Mesenchymal stem cell (in vitro differentiated cells and primary cell): ENCODE measurements at regions not wholly inside any gene's neighbourhood (a gene's known extent, or its start where the extent isn't known, plus 50 kb on each side); places are given as distances from the start of the nearest gene placed in this dataset.

Source experiments
- DNase-seq: peaks from one replicate; pipeline ENCODE4 v3.0.0-alpha.2; 2013
- H2AFZ ChIP-seq: one replicate; pipeline ENCODE4 v1.6.1; 2013; ENCODE audit warnings: low read depth, mild to moderate bottlenecking, control low read depth, inconsistent platforms, low read length, moderate library complexity
- H2AK5ac ChIP-seq: 2 replicates; pipeline ENCODE4 v1.6.1; 2013; ENCODE audit warnings: low read length, moderate library complexity, mild to moderate bottlenecking, inconsistent platforms; ENCODE audit not compliant: severe bottlenecking
- H2BK120ac ChIP-seq: one replicate; pipeline ENCODE4 v1.6.1; 2013; ENCODE audit warnings: low read depth, mild to moderate bottlenecking, inconsistent platforms, low read length, moderate library complexity
- H2BK12ac ChIP-seq, 2 experiments: one replicate each; pipeline ENCODE4 v1.6.1; 2013; ENCODE audit warnings: inconsistent platforms in 2 of 2, low read length in 2 of 2, mild to moderate bottlenecking in 2 of 2, moderate library complexity in 2 of 2, control low read depth in 1 of 2
- H2BK15ac ChIP-seq: one replicate; pipeline ENCODE4 v1.6.1; 2013; ENCODE audit warnings: mild to moderate bottlenecking, low read depth, inconsistent platforms; ENCODE audit not compliant: poor library complexity, severe bottlenecking
- H2BK5ac ChIP-seq: 2 replicates; pipeline ENCODE4 v1.6.1; 2013; ENCODE audit warnings: low read depth, mild to moderate bottlenecking, low read length, control low read depth, inconsistent platforms; ENCODE audit not compliant: poor library complexity, severe bottlenecking
- H3K14ac ChIP-seq, 2 experiments: one replicate each; pipeline ENCODE4 v1.6.1; 2013; ENCODE audit warnings: inconsistent platforms in 2 of 2, low read length in 2 of 2, control low read depth in 1 of 2, mild to moderate bottlenecking in 1 of 2, moderate library complexity in 1 of 2
- H3K18ac ChIP-seq, 2 experiments: one replicate each; pipeline ENCODE4 v1.6.1; 2013; ENCODE audit warnings: inconsistent platforms in 2 of 2, low read length in 2 of 2, control low read depth in 1 of 2, low read depth in 1 of 2, mild to moderate bottlenecking in 1 of 2
- H3K23ac ChIP-seq, 2 experiments: one replicate each; pipeline ENCODE4 v1.6.1; 2013; ENCODE audit warnings: inconsistent platforms in 2 of 2, low read length in 2 of 2, mild to moderate bottlenecking in 2 of 2, moderate library complexity in 2 of 2, control low read depth in 1 of 2
- H3K27ac ChIP-seq: 2 replicates; pipeline ENCODE4 v1.5.1; 2013; ENCODE audit warnings: mild to moderate bottlenecking, moderate library complexity, low read length, control low read depth, inconsistent platforms; ENCODE audit not compliant: poor library complexity, severe bottlenecking
- H3K27me3 ChIP-seq, 2 experiments: 2 replicates each; pipeline versions ENCODE4 v1.6.1 to v1.7.0; 2013; ENCODE audit warnings: low read length in 2 of 2, mild to moderate bottlenecking in 2 of 2, moderate library complexity in 2 of 2, control low read depth in 1 of 2, inconsistent platforms in 1 of 2; ENCODE audit not compliant: control insufficient read depth in 1 of 2, insufficient read depth in 1 of 2
- H3K36me3 ChIP-seq, 2 experiments: 2 replicates each; pipeline versions ENCODE4 v1.6.1 to v1.7.0; 2013; ENCODE audit warnings: low read length in 2 of 2, control low read depth in 1 of 2, inconsistent platforms in 1 of 2, low read depth in 1 of 2, mild to moderate bottlenecking in 1 of 2; ENCODE audit not compliant: insufficient read depth in 2 of 2, control insufficient read depth in 1 of 2
- H3K4ac ChIP-seq, 2 experiments: one replicate each; pipeline ENCODE4 v1.6.1; 2013; ENCODE audit warnings: inconsistent platforms in 2 of 2, low read length in 2 of 2, mild to moderate bottlenecking in 2 of 2, moderate library complexity in 2 of 2, control low read depth in 1 of 2, low read depth in 1 of 2
- H3K4me1 ChIP-seq: 2 replicates; pipeline ENCODE4 v1.6.1; 2013; ENCODE audit warnings: low read depth, low read length, control low read depth; ENCODE audit not compliant: control insufficient read depth, insufficient read depth
- H3K4me2 ChIP-seq: 2 replicates; pipeline ENCODE4 v1.6.1; 2013; ENCODE audit warnings: low read length, mild to moderate bottlenecking, inconsistent platforms; ENCODE audit not compliant: poor library complexity, severe bottlenecking
- H3K4me3 ChIP-seq, 2 experiments: 2 replicates each; pipeline versions ENCODE4 v1.5.1 to v1.7.0; 2013; ENCODE audit warnings: low read length in 2 of 2, mild to moderate bottlenecking in 2 of 2, control low read depth in 1 of 2, low read depth in 1 of 2; ENCODE audit not compliant: insufficient read depth in 1 of 2
- H3K79me1 ChIP-seq: replicated peaks from 2 replicates; pipeline ENCODE4 v1.6.1; 2013; ENCODE audit warnings: mild to moderate bottlenecking, control low read depth, low read length, inconsistent platforms; ENCODE audit not compliant: poor library complexity, severe bottlenecking
- H3K9ac ChIP-seq: 2 replicates; pipeline ENCODE4 v1.7.0; 2013; ENCODE audit warnings: mild to moderate bottlenecking, low read length, moderate library complexity
- H3K9me3 ChIP-seq: 2 replicates; pipeline ENCODE4 v1.7.0; 2013; ENCODE audit warnings: mild to moderate bottlenecking, low read length; ENCODE audit not compliant: control insufficient read depth
- H4K8ac ChIP-seq: one replicate; pipeline ENCODE4 v1.6.1; 2013; ENCODE audit warnings: inconsistent platforms, mild to moderate bottlenecking, low read length, moderate library complexity
- H4K91ac ChIP-seq: one replicate; pipeline ENCODE4 v1.6.1; 2013; ENCODE audit warnings: mild to moderate bottlenecking, low read length, inconsistent platforms
- WGBS: methylation state at CpG from one replicate; pipeline ENCODE4 v1.1.7; 2013; ENCODE audit warnings: mixed read lengths; 5-methylcytosine and 5-hydroxymethylcytosine counted together

DNA sequence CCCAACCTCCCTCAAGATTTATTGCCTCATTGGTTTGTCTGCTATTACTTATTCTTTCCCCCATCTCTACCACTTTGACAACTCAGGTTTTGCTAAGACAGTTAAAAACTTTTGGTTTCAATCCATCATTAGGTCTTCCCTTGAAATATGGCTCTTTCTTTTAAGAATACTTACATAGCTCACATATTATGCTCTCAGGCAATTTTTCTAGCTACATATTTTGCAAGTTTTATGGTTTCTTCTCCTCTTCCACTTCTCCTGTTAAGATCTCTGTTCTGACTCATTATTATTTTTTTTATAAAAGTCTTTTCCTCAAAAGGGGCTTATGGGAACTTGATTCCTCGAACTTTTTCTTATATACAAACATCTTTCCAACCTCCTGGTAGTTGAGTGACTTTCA lies 192.4 kb upstream of the MPPED2 start:
- H3K9me3 ChIP-seq = no peaks in the 10 kb centered on the region
- DNase-seq = no peak
- no peaks in the 10 kb centered on the region for H3K79me1 ChIP-seq
- H2BK120ac ChIP-seq = no peak overlapping the region
- H3K4ac ChIP-seq = no peak overlapping the region
- H3K4me2 ChIP-seq = no peak overlapping the region
- H3K14ac ChIP-seq = no peak overlapping the region
- no peak overlapping the region for H3K18ac ChIP-seq
- WGBS = 14% methylated on average over 1 of the region's 1 CpG
- no peak overlapping the region for H2BK12ac ChIP-seq
- no peaks in the 10 kb centered on the region for H3K36me3 ChIP-seq
- H3K27ac ChIP-seq = no peak overlapping the region
- H3K27me3 ChIP-seq = no peaks in the 10 kb centered on the region
- H3K4me1 ChIP-seq = no peaks in the 10 kb centered on the region
- no peak overlapping the region for H3K23ac ChIP-seq
- H2BK15ac ChIP-seq = no peak overlapping the region
- H4K91ac ChIP-seq = no peak overlapping the region
- no peak overlapping the region for H2BK5ac ChIP-seq
- no peak overlapping the region for H4K8ac ChIP-seq
- no peak overlapping the region for H3K9ac ChIP-seq
- H2AK5ac ChIP-seq = no peak overlapping the region
- no peak overlapping the region for H3K4me3 ChIP-seq
- no peak overlapping the region for H2AFZ ChIP-seq

- Histone ChIP-seq H3K14ac (no peak overlapping the region), H3K4me2 (no peak overlapping the region), H2AK5ac (no peak overlapping the region), H3K36me3 (no peaks in the 10 kb centered on the region), H3K9me3 (no peaks in the 10 kb centered on the region), H4K8ac (no peak overlapping the region), H3K4me3 (no peak overlapping the region), H4K91ac (no peak overlapping the region), H3K79me1 (no peaks in the 10 kb centered on the region), H3K23ac (no peak overlapping the region), H3K4ac (no peak overlapping the region), H3K27ac (no peak overlapping the region), H3K9ac (no peak overlapping the region), H3K18ac (no peak overlapping the region), H3K27me3 (no peaks in the 10 kb centered on the region), H2BK15ac (no peak overlapping the region), H2BK120ac (no peak overlapping the region), H2BK5ac (no peak overlapping the region), H2BK12ac (no peak overlapping the region), H3K4me1 (no peaks in the 10 kb centered on the region), H2AFZ (no peak overlapping the region)
- DNase-seq = no peak
- WGBS = 53% methylated on average over 1 of the region's 1 CpG
Observed at GRCh38 chr11:30775233-30775522, 189.0 kb upstream of the MPPED2 start.

GRCh38 chr11:30774496-30775232 lies 188.5 kb upstream of the MPPED2 start:
- H2BK15ac ChIP-seq = no peak overlapping the region
- H3K79me1 ChIP-seq = no peaks in the 10 kb centered on the region
- no peak overlapping the region for H3K18ac ChIP-seq
- H2AFZ ChIP-seq = no peak overlapping the region
- no peak overlapping the region for H4K91ac ChIP-seq
- H3K4me1 ChIP-seq = no peaks in the 10 kb centered on the region
- no peak overlapping the region for H3K9ac ChIP-seq
- no peak overlapping the region for H3K4me3 ChIP-seq
- no peak overlapping the region for H3K27ac ChIP-seq
- no peak overlapping the region for H2AK5ac ChIP-seq
- H2BK12ac ChIP-seq = no peak overlapping the region
- no peaks in the 10 kb centered on the region for H3K9me3 ChIP-seq
- H2BK5ac ChIP-seq = no peak overlapping the region
- no peak overlapping the region for H3K4me2 ChIP-seq
- no peak overlapping the region for H3K4ac ChIP-seq
- no peak overlapping the region for H4K8ac ChIP-seq
- H2BK120ac ChIP-seq = no peak overlapping the region
- no peaks in the 10 kb centered on the region for H3K27me3 ChIP-seq
- H3K23ac ChIP-seq = no peak overlapping the region
- H3K14ac ChIP-seq = no peak overlapping the region
- no peak for DNase-seq
- no peaks in the 10 kb centered on the region for H3K36me3 ChIP-seq
- 41% methylated on average over 7 of the region's 8 CpGs for WGBS

- Histone ChIP-seq H2AFZ (no peak overlapping the region), H3K4me1 (no peaks in the 10 kb centered on the region), H3K23ac (no peak overlapping the region), H3K27me3 (no peaks in the 10 kb centered on the region), H3K4ac (no peak overlapping the region), H3K14ac (no peak overlapping the region), H2AK5ac (no peak overlapping the region), H3K79me1 (no peaks in the 10 kb centered on the region), H4K91ac (no peak overlapping the region), H3K4me2 (no peak overlapping the region), H3K18ac (no peak overlapping the region), H3K36me3 (no peaks in the 10 kb centered on the region), H3K27ac (no peak overlapping the region), H2BK120ac (no peak overlapping the region), H2BK12ac (no peak overlapping the region), H2BK5ac (no peak overlapping the region), H2BK15ac (no peak overlapping the region), H3K4me3 (no peak overlapping the region), H3K9me3 (no peaks in the 10 kb centered on the region), H4K8ac (no peak overlapping the region), H3K9ac (no peak overlapping the region)
- no peak for DNase-seq
- 48% methylated on average over 2 of the region's 4 CpGs for WGBS
Observed at GRCh38 chr11:30772908-30773307, 186.8 kb upstream of the MPPED2 start.
